Neural progenitor cell (in vitro differentiated cells): ENCODE measurements at regions not wholly inside any gene's neighbourhood (a gene's known extent, or its start where the extent isn't known, plus 50 kb on each side); places are given as distances from the start of the nearest gene placed in this dataset.

Experiments
- EZH2 ChIP-seq: fragments of 200-600 bp; sonication (generic); IDR thresholded peaks from 2 replicates; pipeline ENCODE4 v1.6.1; 2017; ENCODE audit warnings: antibody characterized with exemption, mild to moderate bottlenecking, moderate library complexity
- TF ChIP-seq, protein P1 (sequence below): fragments of 200-600 bp; sonication (generic); IDR thresholded peaks from 2 replicates; pipeline ENCODE4 v1.5.1; 2017; ENCODE audit warnings: antibody characterized with exemption, mild to moderate bottlenecking

DNA sequence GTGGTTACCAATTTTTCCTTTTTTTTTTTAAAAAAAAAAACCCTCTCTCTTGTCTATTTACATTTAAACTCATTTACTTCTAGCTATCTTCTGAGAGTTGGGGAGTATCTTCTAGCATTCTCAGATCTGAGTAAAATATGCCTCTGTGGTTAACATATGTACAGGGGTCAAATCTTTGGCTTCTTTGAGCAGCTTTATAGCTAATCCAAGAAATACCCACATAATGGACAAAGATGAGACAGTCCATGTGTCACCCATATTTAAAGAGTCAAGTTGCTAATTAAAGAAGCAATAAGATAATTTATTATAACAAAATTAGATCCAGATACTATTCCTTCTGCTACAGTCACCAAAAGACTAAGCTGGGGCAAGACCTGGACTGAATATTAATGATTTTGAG is 139.0 kb upstream of the HNRNPA3 start:
- TF ChIP-seq, protein P1, sequence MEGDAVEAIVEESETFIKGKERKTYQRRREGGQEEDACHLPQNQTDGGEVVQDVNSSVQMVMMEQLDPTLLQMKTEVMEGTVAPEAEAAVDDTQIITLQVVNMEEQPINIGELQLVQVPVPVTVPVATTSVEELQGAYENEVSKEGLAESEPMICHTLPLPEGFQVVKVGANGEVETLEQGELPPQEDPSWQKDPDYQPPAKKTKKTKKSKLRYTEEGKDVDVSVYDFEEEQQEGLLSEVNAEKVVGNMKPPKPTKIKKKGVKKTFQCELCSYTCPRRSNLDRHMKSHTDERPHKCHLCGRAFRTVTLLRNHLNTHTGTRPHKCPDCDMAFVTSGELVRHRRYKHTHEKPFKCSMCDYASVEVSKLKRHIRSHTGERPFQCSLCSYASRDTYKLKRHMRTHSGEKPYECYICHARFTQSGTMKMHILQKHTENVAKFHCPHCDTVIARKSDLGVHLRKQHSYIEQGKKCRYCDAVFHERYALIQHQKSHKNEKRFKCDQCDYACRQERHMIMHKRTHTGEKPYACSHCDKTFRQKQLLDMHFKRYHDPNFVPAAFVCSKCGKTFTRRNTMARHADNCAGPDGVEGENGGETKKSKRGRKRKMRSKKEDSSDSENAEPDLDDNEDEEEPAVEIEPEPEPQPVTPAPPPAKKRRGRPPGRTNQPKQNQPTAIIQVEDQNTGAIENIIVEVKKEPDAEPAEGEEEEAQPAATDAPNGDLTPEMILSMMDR, result no peak
- no peak for TF ChIP-seq EZH2
